HL-60 (cell line): ENCODE measurements at regions not wholly inside any gene's neighbourhood (a gene's known extent, or its start where the extent isn't known, plus 50 kb on each side); places are given as distances from the start of the nearest gene placed in this dataset.
A peak's percentile ranks its signal among the peaks of the same experiment; 100 is the strongest.

Source experiments
- DNase-seq, 2 experiments: peaks; one replicate each; pipeline ENCODE4 v3.0.0-alpha.2; 2010 to 2020; ENCODE audit warnings: low read depth in 1 of 2, low spot score in 1 of 2
- H3K27ac ChIP-seq: fragments of 250-450 bp; sonication (Bioruptor Pico); replicated peaks from 2 replicates; pipeline ENCODE4 v1.5.1; 2020; ENCODE audit warnings: mild to moderate bottlenecking, moderate library complexity
- H3K27me3 ChIP-seq: fragments of 250-450 bp; sonication (Bioruptor Pico); 2 replicates; pipeline ENCODE4 v1.5.1; 2021; ENCODE audit warnings: mild to moderate bottlenecking, moderate library complexity; ENCODE audit not compliant: insufficient read depth, poor library complexity, severe bottlenecking
- H3K4me3 ChIP-seq: replicated peaks from 2 replicates; pipeline ENCODE4 v1.5.1; 2011; ENCODE audit warnings: mild to moderate bottlenecking, control low read depth, low read length; ENCODE audit not compliant: insufficient read depth
- GABPA ChIP-seq: IDR thresholded peaks from 2 replicates; pipeline ENCODE4 v1.6.1; 2012; ENCODE audit warnings: low read depth
- POLR2AphosphoS5 ChIP-seq: IDR thresholded peaks from 2 replicates; pipeline ENCODE4 v1.6.1; 2012; ENCODE audit warnings: low read depth
- REST ChIP-seq: IDR thresholded peaks from 2 replicates; pipeline ENCODE4 v1.6.1; 2012; ENCODE audit warnings: low read depth; ENCODE audit not compliant: insufficient replicate concordance
- SPI1 ChIP-seq: IDR thresholded peaks from 2 replicates; pipeline ENCODE4 v1.6.1; 2012; ENCODE audit warnings: low read depth, mild to moderate bottlenecking, borderline replicate concordance
- TF ChIP-seq, protein P1 (sequence below): IDR thresholded peaks from one replicate; pipeline ENCODE4 v1.5.1; 2011; ENCODE audit warnings: low read length, control low read depth, inconsistent platforms; ENCODE audit not compliant: insufficient read depth

DNA sequence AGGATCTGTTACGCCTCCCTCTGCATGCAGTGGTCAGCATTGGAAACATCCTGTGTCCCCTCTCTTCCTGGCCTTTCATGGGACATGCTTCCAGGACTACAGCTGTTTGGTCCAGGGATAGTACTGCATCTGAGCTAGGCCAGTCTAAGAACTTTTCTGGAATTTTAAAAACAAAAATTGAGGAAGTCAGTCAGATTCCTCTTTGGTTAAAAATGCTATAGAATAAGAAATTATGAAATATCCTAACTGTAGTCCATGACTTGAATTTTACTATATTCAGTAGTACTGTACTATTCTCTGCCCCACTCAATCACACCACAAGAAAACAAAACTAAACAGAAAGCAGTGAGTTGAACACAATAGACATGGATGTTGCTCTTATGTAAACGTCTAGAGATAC, 201.0 kb upstream of the CADM1 start:
- Histone ChIP-seq H3K4me3 (no peak overlapping the region), H3K27me3 (no peaks in the 10 kb centered on the region), H3K27ac (peak overlapping the region; percentile 40)
- no peak for DNase-seq
- TF ChIP-seq SPI1 (peak; percentile 82), REST (no peak), GABPA (no peak)
- TF ChIP-seq, protein P1, sequence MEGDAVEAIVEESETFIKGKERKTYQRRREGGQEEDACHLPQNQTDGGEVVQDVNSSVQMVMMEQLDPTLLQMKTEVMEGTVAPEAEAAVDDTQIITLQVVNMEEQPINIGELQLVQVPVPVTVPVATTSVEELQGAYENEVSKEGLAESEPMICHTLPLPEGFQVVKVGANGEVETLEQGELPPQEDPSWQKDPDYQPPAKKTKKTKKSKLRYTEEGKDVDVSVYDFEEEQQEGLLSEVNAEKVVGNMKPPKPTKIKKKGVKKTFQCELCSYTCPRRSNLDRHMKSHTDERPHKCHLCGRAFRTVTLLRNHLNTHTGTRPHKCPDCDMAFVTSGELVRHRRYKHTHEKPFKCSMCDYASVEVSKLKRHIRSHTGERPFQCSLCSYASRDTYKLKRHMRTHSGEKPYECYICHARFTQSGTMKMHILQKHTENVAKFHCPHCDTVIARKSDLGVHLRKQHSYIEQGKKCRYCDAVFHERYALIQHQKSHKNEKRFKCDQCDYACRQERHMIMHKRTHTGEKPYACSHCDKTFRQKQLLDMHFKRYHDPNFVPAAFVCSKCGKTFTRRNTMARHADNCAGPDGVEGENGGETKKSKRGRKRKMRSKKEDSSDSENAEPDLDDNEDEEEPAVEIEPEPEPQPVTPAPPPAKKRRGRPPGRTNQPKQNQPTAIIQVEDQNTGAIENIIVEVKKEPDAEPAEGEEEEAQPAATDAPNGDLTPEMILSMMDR: no peak

DNA sequence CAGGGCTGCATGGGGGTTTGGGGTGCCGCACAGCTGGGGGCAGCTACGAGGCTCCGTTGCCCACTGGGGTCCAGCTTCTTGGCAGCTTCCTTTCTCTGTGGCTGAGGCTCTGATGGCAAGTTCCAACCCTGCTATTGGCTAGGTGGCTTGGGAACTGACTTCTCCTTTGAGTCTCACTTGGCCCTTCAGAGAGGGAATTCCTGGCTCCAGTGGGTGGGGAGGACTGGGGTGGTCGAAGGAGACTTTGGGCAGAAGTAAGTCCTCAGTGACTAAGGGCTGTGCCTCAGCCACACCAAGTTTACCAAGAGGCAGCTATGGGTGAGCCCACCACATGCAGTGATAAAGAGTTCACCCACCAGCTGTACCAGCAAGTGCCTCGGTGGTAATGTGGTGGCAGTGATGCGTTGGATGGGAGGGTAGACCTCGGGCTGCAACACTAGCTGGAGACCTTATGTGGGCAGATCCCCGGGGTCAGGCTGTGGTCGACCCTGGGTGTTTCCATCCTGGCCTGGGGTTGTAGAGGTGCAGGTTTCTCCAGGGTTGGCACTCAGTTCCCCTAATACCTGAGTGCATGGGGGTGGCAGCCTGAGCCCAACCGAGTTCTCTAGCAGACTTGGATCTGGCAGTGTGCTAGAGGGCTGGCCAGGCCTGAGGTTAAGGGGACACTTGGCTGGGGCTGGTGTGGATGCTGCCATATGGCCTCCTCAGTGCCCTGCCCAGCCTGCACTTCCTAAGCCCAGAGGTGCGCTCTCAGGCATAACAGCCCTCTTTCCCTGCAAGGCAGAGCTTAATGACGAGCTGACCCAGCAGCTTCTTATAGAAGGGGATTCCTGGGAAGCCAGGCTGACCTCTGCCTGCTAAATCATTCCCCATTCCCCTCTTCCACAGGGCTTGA, 197.0 kb upstream of the CADM1 start:
- Histone ChIP-seq H3K27me3 (no peaks in the 10 kb centered on the region), H3K27ac (no peak overlapping the region), H3K4me3 (no peak overlapping the region)
- DNase-seq: no peak
- TF ChIP-seq SPI1 (no peak), POLR2AphosphoS5 (no peak), REST (no peak), GABPA (no peak)
- TF ChIP-seq, protein P1: no peak

GRCh38 chr11:115700496-115700895, 196.3 kb upstream of the CADM1 start:
- TF ChIP-seq POLR2AphosphoS5: no peak
- no peak for TF ChIP-seq SPI1
- no peak for TF ChIP-seq REST
- no peak for DNase-seq
- H3K27ac ChIP-seq: no peak overlapping the region

More at GRCh38 chr11:115700496-115700895, 196.3 kb upstream of the CADM1 start:
- Histone ChIP-seq H3K4me3 (no peak overlapping the region), H3K27me3 (no peaks in the 10 kb centered on the region)
